Medulla oblongata (tissue), 1 donor: ENCODE measurements at regions not wholly inside any gene's neighbourhood (a gene's known extent, or its start where the extent isn't known, plus 50 kb on each side); places are given as distances from the start of the nearest gene placed in this dataset.

ENCODE experiments used
- DNase-seq: peaks from one replicate; pipeline ENCODE4 v3.0.0-alpha.2; 2015; ENCODE audit errors: extremely low spot score

GRCh38 chr13:34038541-34039068 lies 220.7 kb downstream of the RFC3 start:
- DNase-seq = no peak

- no peak for DNase-seq
Measured at GRCh38 chr13:34039678-34040077, 221.7 kb downstream of the RFC3 start.

- no peak for DNase-seq
Measured at GRCh38 chr13:34040863-34041262, 222.9 kb downstream of the RFC3 start.

GRCh38 chr13:34044041-34044440 lies 226.1 kb downstream of the RFC3 start:
- no peak for DNase-seq

GRCh38 chr13:34044660-34045080 lies 226.7 kb downstream of the RFC3 start:
- DNase-seq = no peak

- DNase-seq = no peak
Measured at GRCh38 chr13:34046457-34046856, 228.5 kb downstream of the RFC3 start.

- no peak for DNase-seq
Measured at GRCh38 chr13:34048652-34049051, 230.7 kb downstream of the RFC3 start.

- no peak for DNase-seq
Measured at GRCh38 chr13:34056733-34057258, 238.8 kb downstream of the RFC3 start.

- no peak for DNase-seq
Measured at GRCh38 chr13:34064456-34065205, 246.7 kb downstream of the RFC3 start.

- no peak for DNase-seq
Measured at GRCh38 chr13:34065928-34066327, 248.0 kb downstream of the RFC3 start.

- DNase-seq = no peak
Measured at GRCh38 chr13:34066344-34066743, 248.4 kb downstream of the RFC3 start.

GRCh38 chr13:34070006-34070405 lies 252.1 kb downstream of the RFC3 start:
- DNase-seq = no peak

GRCh38 chr13:34070544-34071303 lies 252.8 kb downstream of the RFC3 start:
- DNase-seq = no peak

- DNase-seq = no peak
Measured at GRCh38 chr13:34076319-34076718, 258.4 kb downstream of the RFC3 start.

- no peak for DNase-seq
Measured at GRCh38 chr13:34076943-34077703, 259.2 kb downstream of the RFC3 start.

- DNase-seq = no peak
Measured at GRCh38 chr13:34078334-34078999, 260.5 kb downstream of the RFC3 start.

GRCh38 chr13:34085204-34085603 lies 267.3 kb downstream of the RFC3 start:
- DNase-seq = no peak

GRCh38 chr13:34086281-34086680 lies 268.3 kb downstream of the RFC3 start:
- DNase-seq = no peak

- DNase-seq = no peak
Measured at GRCh38 chr13:34087791-34088190, 269.8 kb downstream of the RFC3 start.

GRCh38 chr13:34103854-34104253 lies 285.9 kb downstream of the RFC3 start:
- no peak for DNase-seq

GRCh38 chr13:34104853-34105252 lies 286.9 kb downstream of the RFC3 start:
- no peak for DNase-seq
